DND-41 (cell line): ENCODE measurements at regions not wholly inside any gene's neighbourhood (a gene's known extent, or its start where the extent isn't known, plus 50 kb on each side); places are given as distances from the start of the nearest gene placed in this dataset.
A peak's percentile ranks its signal among the peaks of the same experiment; 100 is the strongest.

Source experiments
- ATAC-seq: fragments of 200-7000 bp; cut with Tn5 transposase; 3 replicates; pipeline ENCODE4 v1.9.1; 2021; ENCODE audit warnings: low read depth; ENCODE audit not compliant: insufficient read depth
- DNase-seq: peaks from one replicate; pipeline ENCODE4 v3.0.0-alpha.2; 2020
- H2AFZ ChIP-seq: 2 replicates; pipeline ENCODE4 v1.6.0; 2012; ENCODE audit warnings: low read depth, low read length
- H3K27ac ChIP-seq: 2 replicates; pipeline ENCODE4 v1.5.1; 2012; ENCODE audit warnings: low read length, inconsistent platforms
- H3K27me3 ChIP-seq: fragments of 200-600 bp; sonication (generic); 2 replicates; pipeline ENCODE4 v1.6.0; 2012; ENCODE audit warnings: low read length, mild to moderate bottlenecking, inconsistent platforms; ENCODE audit not compliant: insufficient read depth, poor library complexity
- H3K36me3 ChIP-seq: 2 replicates; pipeline ENCODE4 v1.5.1; 2012; ENCODE audit warnings: low read length, inconsistent platforms; ENCODE audit not compliant: insufficient read depth
- H3K4me1 ChIP-seq: 2 replicates; pipeline ENCODE4 v1.5.1; 2012; ENCODE audit warnings: mild to moderate bottlenecking, low read length; ENCODE audit not compliant: insufficient read depth
- H3K4me2 ChIP-seq: 2 replicates; pipeline ENCODE4 v1.6.0; 2012; ENCODE audit warnings: mild to moderate bottlenecking, moderate library complexity, low read length, inconsistent platforms; ENCODE audit not compliant: insufficient read depth
- H3K4me3 ChIP-seq, 2 experiments: fragments of 200-600 bp in 1 of 2; shearing (Covaris generic) in 1 of 2; 2 replicates each; pipeline ENCODE4 v1.5.1; 2012 to 2016; ENCODE audit warnings: inconsistent platforms in 2 of 2, low read length in 2 of 2, mild to moderate bottlenecking in 2 of 2, low read depth in 1 of 2, moderate library complexity in 1 of 2
- H3K79me2 ChIP-seq: 2 replicates; pipeline ENCODE4 v1.6.0; 2012; ENCODE audit warnings: low read length, inconsistent platforms; ENCODE audit not compliant: insufficient read depth
- H3K9ac ChIP-seq: 2 replicates; pipeline ENCODE4 v1.6.0; 2012; ENCODE audit warnings: low read depth, mild to moderate bottlenecking, inconsistent platforms, low read length, moderate library complexity
- H3K9me3 ChIP-seq: 2 replicates; pipeline ENCODE4 v1.5.1; 2012; ENCODE audit warnings: low read length, moderate library complexity, mild to moderate bottlenecking, inconsistent platforms; ENCODE audit not compliant: insufficient read depth, severe bottlenecking
- H4K20me1 ChIP-seq: 2 replicates; pipeline ENCODE4 v1.6.0; 2012; ENCODE audit warnings: low read length; ENCODE audit not compliant: insufficient read depth
- EZH2 ChIP-seq: IDR thresholded peaks from 3 replicates; pipeline ENCODE4 v1.6.1; 2012; ENCODE audit warnings: borderline replicate concordance, low read depth, mild to moderate bottlenecking, moderate library complexity, low read length, inconsistent platforms; ENCODE audit not compliant: severe bottlenecking
- TF ChIP-seq, protein P1 (sequence below): IDR thresholded peaks from 2 replicates; pipeline ENCODE4 v1.5.1; 2012; ENCODE audit warnings: borderline replicate concordance, low read length, moderate library complexity, mild to moderate bottlenecking; ENCODE audit not compliant: poor library complexity, severe bottlenecking; ENCODE audit errors: extremely low read depth

GRCh38 chr4:86446996-86447395 lies 87.1 kb upstream of the MAPK10 start:
- H2AFZ ChIP-seq, result no peak overlapping the region
- H3K27me3 ChIP-seq, result no peaks in the 10 kb centered on the region
- peaks cover 9% of the 10 kb centered on the region; the same call in 1 of the 2 replicates for H3K4me1 ChIP-seq
- H3K79me2 ChIP-seq, result no peaks in the 10 kb centered on the region
- no peak overlapping the region for H3K9ac ChIP-seq
- H3K27ac ChIP-seq, result no peak overlapping the region
- no peak for ATAC-seq
- no peak for TF ChIP-seq EZH2
- TF ChIP-seq, protein P1, sequence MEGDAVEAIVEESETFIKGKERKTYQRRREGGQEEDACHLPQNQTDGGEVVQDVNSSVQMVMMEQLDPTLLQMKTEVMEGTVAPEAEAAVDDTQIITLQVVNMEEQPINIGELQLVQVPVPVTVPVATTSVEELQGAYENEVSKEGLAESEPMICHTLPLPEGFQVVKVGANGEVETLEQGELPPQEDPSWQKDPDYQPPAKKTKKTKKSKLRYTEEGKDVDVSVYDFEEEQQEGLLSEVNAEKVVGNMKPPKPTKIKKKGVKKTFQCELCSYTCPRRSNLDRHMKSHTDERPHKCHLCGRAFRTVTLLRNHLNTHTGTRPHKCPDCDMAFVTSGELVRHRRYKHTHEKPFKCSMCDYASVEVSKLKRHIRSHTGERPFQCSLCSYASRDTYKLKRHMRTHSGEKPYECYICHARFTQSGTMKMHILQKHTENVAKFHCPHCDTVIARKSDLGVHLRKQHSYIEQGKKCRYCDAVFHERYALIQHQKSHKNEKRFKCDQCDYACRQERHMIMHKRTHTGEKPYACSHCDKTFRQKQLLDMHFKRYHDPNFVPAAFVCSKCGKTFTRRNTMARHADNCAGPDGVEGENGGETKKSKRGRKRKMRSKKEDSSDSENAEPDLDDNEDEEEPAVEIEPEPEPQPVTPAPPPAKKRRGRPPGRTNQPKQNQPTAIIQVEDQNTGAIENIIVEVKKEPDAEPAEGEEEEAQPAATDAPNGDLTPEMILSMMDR, result no peak
- H3K36me3 ChIP-seq, result no peaks in the 10 kb centered on the region
- no peaks in the 10 kb centered on the region for H3K9me3 ChIP-seq
- DNase-seq, result no peak
- H4K20me1 ChIP-seq, result no peaks in the 10 kb centered on the region
- H3K4me2 ChIP-seq, result no peak overlapping the region
- H3K4me3 ChIP-seq, result no peak overlapping the region

DNA sequence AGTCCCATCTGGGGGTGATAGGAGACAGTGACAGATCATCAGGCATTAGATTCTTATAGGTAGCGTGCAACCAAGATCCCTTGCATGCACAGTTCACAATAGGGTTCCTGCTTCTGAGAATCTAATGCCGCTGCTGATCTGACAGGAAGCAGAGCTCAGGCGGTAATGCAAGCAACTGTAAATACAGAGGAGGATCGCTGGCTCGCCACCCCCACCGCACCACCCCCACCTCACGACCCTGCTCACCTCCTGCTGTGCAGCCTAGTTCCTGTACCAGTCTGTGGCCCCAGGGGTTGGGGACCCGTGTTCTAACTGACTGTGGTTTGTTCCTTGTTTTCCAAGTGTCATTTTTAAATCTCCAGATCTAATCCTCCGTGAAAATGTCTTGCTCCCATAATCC lies 89.0 kb upstream of the MAPK10 start:
- Histone ChIP-seq H3K4me2 (no peak overlapping the region), H3K4me3 (no peak overlapping the region), H4K20me1 (no peaks in the 10 kb centered on the region), H3K27me3 (no peaks in the 10 kb centered on the region), H3K27ac (no peak overlapping the region), H3K9ac (no peak overlapping the region), H3K79me2 (no peaks in the 10 kb centered on the region), H3K9me3 (no peaks in the 10 kb centered on the region), H3K36me3 (no peaks in the 10 kb centered on the region), H2AFZ (no peak overlapping the region), H3K4me1 (peaks cover 27% of the 10 kb centered on the region)
- TF ChIP-seq, protein P1, result no peak
- TF ChIP-seq EZH2, result no peak
- ATAC-seq, result no peak; the same call in 2 of the 3 replicates
- DNase-seq, result peak; percentile 34

DNA sequence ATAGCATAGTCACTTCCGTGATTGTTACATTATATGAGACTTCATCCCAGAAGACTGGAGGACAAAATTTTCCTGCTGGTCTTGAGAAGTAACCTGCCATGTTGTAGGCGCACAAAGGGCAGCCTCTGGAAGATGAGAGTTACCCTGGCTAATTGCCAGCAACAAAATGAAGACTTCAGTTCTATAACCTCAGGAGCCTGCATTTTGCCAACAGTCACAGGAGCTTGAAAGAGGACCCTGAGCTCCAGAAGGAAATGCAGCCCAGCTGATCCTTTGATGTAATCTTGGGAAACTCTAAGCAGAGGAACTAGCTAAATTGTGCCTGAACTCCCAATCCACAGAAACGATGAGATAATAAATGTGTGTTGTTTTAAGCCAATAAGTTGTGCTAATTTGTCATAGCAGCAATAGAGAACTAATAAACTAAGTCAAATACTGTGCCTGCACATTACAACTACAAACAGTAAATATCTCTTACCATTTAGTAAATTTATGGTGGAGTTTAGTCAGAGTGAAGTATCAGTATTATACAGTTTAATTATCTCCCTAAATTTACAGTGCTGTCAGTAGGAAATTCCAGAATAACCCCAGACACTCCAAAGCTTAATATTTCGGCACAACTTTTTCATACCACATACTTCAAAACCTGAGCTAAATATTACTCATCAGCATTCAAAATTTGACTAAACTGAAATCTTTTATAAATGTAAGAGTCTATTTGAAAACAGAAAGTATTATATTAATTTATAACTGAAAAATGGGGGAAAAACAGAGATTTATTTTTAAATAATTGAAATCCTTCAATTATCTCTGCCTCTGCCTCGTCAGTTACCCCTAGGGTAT lies 90.1 kb upstream of the MAPK10 start:
- TF ChIP-seq, protein P1, result no peak
- no peak for TF ChIP-seq EZH2
- Histone ChIP-seq H4K20me1 (no peaks in the 10 kb centered on the region), H3K27me3 (no peaks in the 10 kb centered on the region), H3K79me2 (no peaks in the 10 kb centered on the region), H2AFZ (no peak overlapping the region), H3K4me2 (no peak overlapping the region), H3K27ac (no peak overlapping the region), H3K9ac (no peak overlapping the region), H3K4me1 (peaks cover 30% of the 10 kb centered on the region), H3K4me3 (no peak overlapping the region), H3K36me3 (no peaks in the 10 kb centered on the region), H3K9me3 (no peaks in the 10 kb centered on the region)
- ATAC-seq (no peak), DNase-seq (no peak)
